PC-9 (cell line): ENCODE measurements at regions not wholly inside any gene's neighbourhood (a gene's known extent, or its start where the extent isn't known, plus 50 kb on each side); places are given as distances from the start of the nearest gene placed in this dataset.

Experiments used
- CTCF ChIP-seq: fragments of 200-600 bp; sonication (generic); conservative IDR thresholded peaks from 2 replicates; pipeline ENCODE4 v1.6.1; 2017; ENCODE audit warnings: mixed run types, antibody characterized with exemption, mild to moderate bottlenecking, moderate library complexity
- EZH2 ChIP-seq: fragments of 200-600 bp; sonication (generic); IDR thresholded peaks from 2 replicates; pipeline ENCODE4 v1.8.0; 2017; ENCODE audit warnings: antibody characterized with exemption, low read depth

DNA sequence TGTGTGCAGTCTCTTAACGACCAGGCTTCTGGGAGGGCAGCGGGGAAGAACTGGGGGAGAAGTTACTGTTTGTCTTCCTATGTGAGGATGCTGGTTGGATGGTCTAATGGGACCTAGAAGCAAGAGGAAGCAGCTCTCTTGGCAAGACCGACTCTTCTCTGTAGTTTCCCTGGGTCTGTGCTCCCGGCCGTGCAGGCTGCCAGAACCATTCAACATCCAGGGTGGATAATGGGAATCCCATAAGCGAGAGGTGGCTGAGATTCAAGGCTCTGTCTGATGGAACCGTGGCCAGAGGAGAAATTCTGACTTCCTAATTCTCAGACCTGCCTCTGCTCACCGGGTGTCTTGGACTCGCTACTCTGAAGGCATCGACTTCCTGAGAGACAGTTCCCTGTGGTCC lies 561.0 kb upstream of the TBX3 start:
- no peak for TF ChIP-seq EZH2
- no peak for TF ChIP-seq CTCF
